ENCODE measurements at regions not wholly inside any gene's neighbourhood (a gene's known extent, or its start where the extent isn't known, plus 50 kb on each side); places are given as distances from the start of the nearest gene placed in this dataset.
A peak's percentile ranks its signal among the peaks of the same experiment; 100 is the strongest.

DNA sequence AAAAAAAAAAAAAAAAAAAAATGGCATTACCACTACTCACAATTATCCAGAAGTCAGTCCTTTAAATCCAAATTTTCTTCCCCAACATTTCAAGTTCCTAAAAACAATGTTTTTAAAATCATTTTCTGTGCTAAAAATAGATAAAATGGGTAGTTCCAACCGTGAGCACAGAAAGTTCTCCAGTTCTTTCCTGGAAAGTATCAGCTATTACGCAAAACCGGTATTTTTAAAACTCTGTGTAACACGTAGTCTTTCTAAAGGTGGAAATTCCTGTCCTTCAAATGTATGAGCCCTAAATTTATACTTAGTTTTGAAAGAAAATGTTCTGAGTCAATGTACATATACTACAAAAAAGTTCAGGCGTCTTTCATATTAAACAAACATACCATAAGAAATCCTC is 83.5 kb upstream of the SCAF8 start:
- no peaks in the 10 kb centered on the region for H3K4me1 ChIP-seq (ENCODE audit: control insufficient read depth in 4 of 4, insufficient read depth in 4 of 4, low read length in 3 of 4)
- no peaks in the 10 kb centered on the region for H3K27me3 ChIP-seq (ENCODE audit: control insufficient read depth in 4 of 4, insufficient read depth in 4 of 4, low read length in 3 of 4)
- H3K4me3 ChIP-seq (ENCODE audit: low read depth in 1 of 3, low read length in 3 of 3): no peak overlapping the region
- H3K27ac ChIP-seq (ENCODE audit: low read depth in 1 of 2, low read length in 2 of 2): peak overlapping the region; percentile 22 to 56
- DNase-seq (ENCODE audit: low spot score): no peak
- TF ChIP-seq HNF4G (IDR thresholded peaks at IDR 0.05): no peak
- TF ChIP-seq FOXA1 (IDR thresholded peaks at IDR 0.05): no peak
- TF ChIP-seq, protein P1, sequence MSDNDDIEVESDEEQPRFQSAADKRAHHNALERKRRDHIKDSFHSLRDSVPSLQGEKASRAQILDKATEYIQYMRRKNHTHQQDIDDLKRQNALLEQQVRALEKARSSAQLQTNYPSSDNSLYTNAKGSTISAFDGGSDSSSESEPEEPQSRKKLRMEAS (IDR thresholded peaks at IDR 0.05): no peak
- TF ChIP-seq, protein P2, sequence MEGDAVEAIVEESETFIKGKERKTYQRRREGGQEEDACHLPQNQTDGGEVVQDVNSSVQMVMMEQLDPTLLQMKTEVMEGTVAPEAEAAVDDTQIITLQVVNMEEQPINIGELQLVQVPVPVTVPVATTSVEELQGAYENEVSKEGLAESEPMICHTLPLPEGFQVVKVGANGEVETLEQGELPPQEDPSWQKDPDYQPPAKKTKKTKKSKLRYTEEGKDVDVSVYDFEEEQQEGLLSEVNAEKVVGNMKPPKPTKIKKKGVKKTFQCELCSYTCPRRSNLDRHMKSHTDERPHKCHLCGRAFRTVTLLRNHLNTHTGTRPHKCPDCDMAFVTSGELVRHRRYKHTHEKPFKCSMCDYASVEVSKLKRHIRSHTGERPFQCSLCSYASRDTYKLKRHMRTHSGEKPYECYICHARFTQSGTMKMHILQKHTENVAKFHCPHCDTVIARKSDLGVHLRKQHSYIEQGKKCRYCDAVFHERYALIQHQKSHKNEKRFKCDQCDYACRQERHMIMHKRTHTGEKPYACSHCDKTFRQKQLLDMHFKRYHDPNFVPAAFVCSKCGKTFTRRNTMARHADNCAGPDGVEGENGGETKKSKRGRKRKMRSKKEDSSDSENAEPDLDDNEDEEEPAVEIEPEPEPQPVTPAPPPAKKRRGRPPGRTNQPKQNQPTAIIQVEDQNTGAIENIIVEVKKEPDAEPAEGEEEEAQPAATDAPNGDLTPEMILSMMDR (IDR thresholded peaks at IDR 0.05; ENCODE audit: low read depth, low read length, missing input control): no peak
- no peak for TF ChIP-seq JUND (IDR thresholded peaks at IDR 0.05)
- TF ChIP-seq RXRA (IDR thresholded peaks at IDR 0.05): no peak
- TF ChIP-seq, protein P3, sequence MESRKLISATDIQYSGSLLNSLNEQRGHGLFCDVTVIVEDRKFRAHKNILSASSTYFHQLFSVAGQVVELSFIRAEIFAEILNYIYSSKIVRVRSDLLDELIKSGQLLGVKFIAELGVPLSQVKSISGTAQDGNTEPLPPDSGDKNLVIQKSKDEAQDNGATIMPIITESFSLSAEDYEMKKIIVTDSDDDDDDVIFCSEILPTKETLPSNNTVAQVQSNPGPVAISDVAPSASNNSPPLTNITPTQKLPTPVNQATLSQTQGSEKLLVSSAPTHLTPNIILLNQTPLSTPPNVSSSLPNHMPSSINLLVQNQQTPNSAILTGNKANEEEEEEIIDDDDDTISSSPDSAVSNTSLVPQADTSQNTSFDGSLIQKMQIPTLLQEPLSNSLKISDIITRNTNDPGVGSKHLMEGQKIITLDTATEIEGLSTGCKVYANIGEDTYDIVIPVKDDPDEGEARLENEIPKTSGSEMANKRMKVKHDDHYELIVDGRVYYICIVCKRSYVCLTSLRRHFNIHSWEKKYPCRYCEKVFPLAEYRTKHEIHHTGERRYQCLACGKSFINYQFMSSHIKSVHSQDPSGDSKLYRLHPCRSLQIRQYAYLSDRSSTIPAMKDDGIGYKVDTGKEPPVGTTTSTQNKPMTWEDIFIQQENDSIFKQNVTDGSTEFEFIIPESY (IDR thresholded peaks at IDR 0.05): no peak
- no peak for TF ChIP-seq NR2F2 (IDR thresholded peaks at IDR 0.05)
- no peak for TF ChIP-seq YY1 (IDR thresholded peaks at IDR 0.05)
- TF ChIP-seq, protein P4, sequence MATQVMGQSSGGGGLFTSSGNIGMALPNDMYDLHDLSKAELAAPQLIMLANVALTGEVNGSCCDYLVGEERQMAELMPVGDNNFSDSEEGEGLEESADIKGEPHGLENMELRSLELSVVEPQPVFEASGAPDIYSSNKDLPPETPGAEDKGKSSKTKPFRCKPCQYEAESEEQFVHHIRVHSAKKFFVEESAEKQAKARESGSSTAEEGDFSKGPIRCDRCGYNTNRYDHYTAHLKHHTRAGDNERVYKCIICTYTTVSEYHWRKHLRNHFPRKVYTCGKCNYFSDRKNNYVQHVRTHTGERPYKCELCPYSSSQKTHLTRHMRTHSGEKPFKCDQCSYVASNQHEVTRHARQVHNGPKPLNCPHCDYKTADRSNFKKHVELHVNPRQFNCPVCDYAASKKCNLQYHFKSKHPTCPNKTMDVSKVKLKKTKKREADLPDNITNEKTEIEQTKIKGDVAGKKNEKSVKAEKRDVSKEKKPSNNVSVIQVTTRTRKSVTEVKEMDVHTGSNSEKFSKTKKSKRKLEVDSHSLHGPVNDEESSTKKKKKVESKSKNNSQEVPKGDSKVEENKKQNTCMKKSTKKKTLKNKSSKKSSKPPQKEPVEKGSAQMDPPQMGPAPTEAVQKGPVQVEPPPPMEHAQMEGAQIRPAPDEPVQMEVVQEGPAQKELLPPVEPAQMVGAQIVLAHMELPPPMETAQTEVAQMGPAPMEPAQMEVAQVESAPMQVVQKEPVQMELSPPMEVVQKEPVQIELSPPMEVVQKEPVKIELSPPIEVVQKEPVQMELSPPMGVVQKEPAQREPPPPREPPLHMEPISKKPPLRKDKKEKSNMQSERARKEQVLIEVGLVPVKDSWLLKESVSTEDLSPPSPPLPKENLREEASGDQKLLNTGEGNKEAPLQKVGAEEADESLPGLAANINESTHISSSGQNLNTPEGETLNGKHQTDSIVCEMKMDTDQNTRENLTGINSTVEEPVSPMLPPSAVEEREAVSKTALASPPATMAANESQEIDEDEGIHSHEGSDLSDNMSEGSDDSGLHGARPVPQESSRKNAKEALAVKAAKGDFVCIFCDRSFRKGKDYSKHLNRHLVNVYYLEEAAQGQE (IDR thresholded peaks at IDR 0.05): no peak
- no peak for TF ChIP-seq SP1 (IDR thresholded peaks at IDR 0.05)
- TF ChIP-seq FOXA2 (IDR thresholded peaks at IDR 0.05): no peak
- TF ChIP-seq RAD21 (IDR thresholded peaks at IDR 0.05): no peak
- TF ChIP-seq, protein P5, sequence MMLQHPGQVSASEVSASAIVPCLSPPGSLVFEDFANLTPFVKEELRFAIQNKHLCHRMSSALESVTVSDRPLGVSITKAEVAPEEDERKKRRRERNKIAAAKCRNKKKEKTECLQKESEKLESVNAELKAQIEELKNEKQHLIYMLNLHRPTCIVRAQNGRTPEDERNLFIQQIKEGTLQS (IDR thresholded peaks at IDR 0.05): no peak
- no peak for TF ChIP-seq TAF1 (conservative IDR thresholded peaks at IDR 0.05)
- no peak for TF ChIP-seq EGR1 (IDR thresholded peaks at IDR 0.05; ENCODE audit: low read depth in 2 of 2)
- H3K36me3 ChIP-seq (ENCODE audit: control insufficient read depth in 4 of 4, insufficient read depth in 3 of 4, low read depth in 1 of 4, low read length in 3 of 4): no peaks in the 10 kb centered on the region
- WGBS: 59% methylated on average over 5 of the region's 5 CpGs
- H3K9ac ChIP-seq (ENCODE audit: low read depth in 1 of 2, low read length in 2 of 2): no peak overlapping the region
- H3K9me3 ChIP-seq (ENCODE audit: control insufficient read depth in 4 of 4, low read length in 3 of 4): no peaks in the 10 kb centered on the region

DNA sequence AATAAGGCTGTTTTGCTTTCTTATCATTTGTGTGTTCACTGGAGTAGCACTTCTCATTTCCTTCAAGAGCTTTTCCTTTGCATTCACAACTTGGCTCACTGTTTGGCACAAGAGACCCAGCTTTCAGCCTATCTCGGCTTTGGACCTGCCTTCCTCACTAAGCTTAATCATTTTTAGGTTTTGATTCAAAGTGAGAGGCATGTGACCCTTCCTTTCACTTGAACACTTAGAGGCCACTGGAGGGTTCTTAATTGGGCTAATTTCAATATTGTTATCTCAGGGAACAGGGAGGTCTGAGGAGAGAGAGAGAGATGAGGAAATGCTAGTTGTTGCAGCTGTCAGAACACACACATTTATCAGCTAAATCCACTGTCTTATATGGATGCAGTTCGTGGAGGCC is 82.9 kb upstream of the SCAF8 start:
- Histone ChIP-seq H3K36me3 (ENCODE audit: control insufficient read depth in 4 of 4, insufficient read depth in 3 of 4, low read depth in 1 of 4, low read length in 3 of 4) (no peaks in the 10 kb centered on the region), H3K27ac (ENCODE audit: low read depth in 1 of 2, low read length in 2 of 2) (peak overlapping the region; percentile 22 to 56), H3K27me3 (ENCODE audit: control insufficient read depth in 4 of 4, insufficient read depth in 4 of 4, low read length in 3 of 4) (no peaks in the 10 kb centered on the region), H3K9me3 (ENCODE audit: control insufficient read depth in 4 of 4, low read length in 3 of 4) (no peaks in the 10 kb centered on the region), H3K4me1 (ENCODE audit: control insufficient read depth in 4 of 4, insufficient read depth in 4 of 4, low read length in 3 of 4) (no peaks in the 10 kb centered on the region), H3K4me3 (ENCODE audit: low read depth in 1 of 3, low read length in 3 of 3) (no peak overlapping the region), H3K9ac (ENCODE audit: low read depth in 1 of 2, low read length in 2 of 2) (no peak overlapping the region)
- no peak for DNase-seq (ENCODE audit: low spot score)
- TF ChIP-seq NR2F2 (IDR thresholded peaks at IDR 0.05): peak; percentile 52
- no peak for TF ChIP-seq FOXA2 (IDR thresholded peaks at IDR 0.05)
- WGBS: 65% methylated on average over 2 of the region's 2 CpGs
